ENCODE measurements at regions not wholly inside any gene's neighbourhood (a gene's known extent, or its start where the extent isn't known, plus 50 kb on each side); places are given as distances from the start of the nearest gene placed in this dataset.

DNA sequence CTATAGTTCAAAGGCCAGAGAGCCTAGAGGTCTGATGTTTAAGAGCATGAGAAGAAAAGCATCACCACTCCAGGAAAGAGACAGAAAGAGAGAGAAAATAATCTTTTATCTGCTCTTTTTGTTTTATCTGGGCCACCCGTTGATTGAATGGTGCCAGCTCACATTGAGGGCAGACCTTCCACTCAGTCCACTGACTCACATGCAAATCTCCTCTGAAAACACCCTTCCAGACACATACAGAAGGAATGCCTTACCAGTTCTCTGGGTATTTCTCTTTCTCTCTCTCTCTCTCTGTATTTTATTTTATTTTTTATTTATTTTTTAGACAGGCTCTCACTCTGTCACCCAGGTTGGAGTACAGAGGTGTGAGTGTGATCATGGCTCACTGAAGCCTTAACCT, 252.5 kb downstream of the DTHD1 start:
- H3K4me1 ChIP-seq (replicated peaks in 1 of 2; ENCODE audit: control insufficient read depth in 2 of 2, insufficient read depth in 2 of 2, low read length in 2 of 2), result no peaks in the 10 kb centered on the region
- no peak overlapping the region for H3K27ac ChIP-seq (ENCODE audit: extremely low read depth, low read depth, low read length)
- in situ Hi-C loops (cut with MboI) (no loop called here), intact Hi-C loops (cut with micrococcal nuclease) (no loop called here)
- ChIA-PET CTCF (ENCODE audit: low intra/inter-chr PET ratio) (no interaction called here), POLR2A (no interaction called here)
- H3K4me3 ChIP-seq, result no peak overlapping the region
- H4K20me1 ChIP-seq (replicated peaks; ENCODE audit: control insufficient read depth, insufficient read depth, low read length), result no peaks in the 10 kb centered on the region
- H3K9ac ChIP-seq (ENCODE audit: insufficient read depth in 1 of 2, low read depth in 2 of 2, low read length in 2 of 2), result no peak overlapping the region
- H3K79me2 ChIP-seq (ENCODE audit: control insufficient read depth, insufficient read depth, low read length), result no peaks in the 10 kb centered on the region
- FAIRE-seq, result no peak
- WGBS (ENCODE audit: insufficient coverage, low coverage, missing lambda C conversion rate), result 5% methylated on average over 1 of the region's 1 CpG
- H3K4me2 ChIP-seq (ENCODE audit: insufficient read depth, low read length), result no peak overlapping the region
- H3K9me1 ChIP-seq (ENCODE audit: control insufficient read depth, insufficient read depth, low read length), result no peaks in the 10 kb centered on the region
- BruUV-seq (replicated peaks), result no TSS peak
- H3K9me3 ChIP-seq (replicated peaks; ENCODE audit: control insufficient read depth, insufficient read depth, low read depth, low read length), result no peaks in the 10 kb centered on the region
- no peaks in the 10 kb centered on the region for H3K36me3 ChIP-seq (ENCODE audit: control insufficient read depth, insufficient read depth, low read length)
- H3K27me3 ChIP-seq (ENCODE audit: control insufficient read depth in 2 of 2, insufficient read depth in 2 of 2, low read length in 2 of 2), result no peaks in the 10 kb centered on the region
- H2AFZ ChIP-seq (ENCODE audit: low read depth, low read length), result no peak overlapping the region
- no peak for DNase-seq (ENCODE audit: extremely low read depth in 1 of 4, low spot score in 3 of 4)
- no peak for ATAC-seq
- TF ChIP-seq, protein P1, sequence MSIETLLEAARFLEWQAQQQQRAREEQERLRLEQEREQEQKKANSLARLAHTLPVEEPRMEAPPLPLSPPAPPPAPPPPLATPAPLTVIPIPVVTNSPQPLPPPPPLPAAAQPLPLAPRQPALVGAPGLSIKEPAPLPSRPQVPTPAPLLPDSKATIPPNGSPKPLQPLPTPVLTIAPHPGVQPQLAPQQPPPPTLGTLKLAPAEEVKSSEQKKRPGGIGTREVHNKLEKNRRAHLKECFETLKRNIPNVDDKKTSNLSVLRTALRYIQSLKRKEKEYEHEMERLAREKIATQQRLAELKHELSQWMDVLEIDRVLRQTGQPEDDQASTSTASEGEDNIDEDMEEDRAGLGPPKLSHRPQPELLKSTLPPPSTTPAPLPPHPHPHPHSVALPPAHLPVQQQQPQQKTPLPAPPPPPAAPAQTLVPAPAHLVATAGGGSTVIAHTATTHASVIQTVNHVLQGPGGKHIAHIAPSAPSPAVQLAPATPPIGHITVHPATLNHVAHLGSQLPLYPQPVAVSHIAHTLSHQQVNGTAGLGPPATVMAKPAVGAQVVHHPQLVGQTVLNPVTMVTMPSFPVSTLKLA (conservative IDR thresholded peaks at IDR 0.05), result no peak
- no peak for TF ChIP-seq ZNF239 (CRISPR knock-in tag; IDR thresholded peaks at IDR 0.05)
- no peak for TF ChIP-seq ZNF699 (CRISPR knock-in tag; IDR thresholded peaks at IDR 0.05; ENCODE audit: insufficient replicate concordance)
- no peak for TF ChIP-seq ZNF165 (CRISPR knock-in tag; IDR thresholded peaks at IDR 0.05; ENCODE audit: borderline replicate concordance)
- no peak for TF ChIP-seq CTBP1 (IDR thresholded peaks at IDR 0.05; ENCODE audit: borderline replicate concordance)
- TF ChIP-seq, protein P2, sequence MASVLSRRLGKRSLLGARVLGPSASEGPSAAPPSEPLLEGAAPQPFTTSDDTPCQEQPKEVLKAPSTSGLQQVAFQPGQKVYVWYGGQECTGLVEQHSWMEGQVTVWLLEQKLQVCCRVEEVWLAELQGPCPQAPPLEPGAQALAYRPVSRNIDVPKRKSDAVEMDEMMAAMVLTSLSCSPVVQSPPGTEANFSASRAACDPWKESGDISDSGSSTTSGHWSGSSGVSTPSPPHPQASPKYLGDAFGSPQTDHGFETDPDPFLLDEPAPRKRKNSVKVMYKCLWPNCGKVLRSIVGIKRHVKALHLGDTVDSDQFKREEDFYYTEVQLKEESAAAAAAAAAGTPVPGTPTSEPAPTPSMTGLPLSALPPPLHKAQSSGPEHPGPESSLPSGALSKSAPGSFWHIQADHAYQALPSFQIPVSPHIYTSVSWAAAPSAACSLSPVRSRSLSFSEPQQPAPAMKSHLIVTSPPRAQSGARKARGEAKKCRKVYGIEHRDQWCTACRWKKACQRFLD (CRISPR knock-in tag; IDR thresholded peaks at IDR 0.05), result no peak
- TF ChIP-seq PTTG1 (tag; IDR thresholded peaks at IDR 0.05; ENCODE audit: low read depth), result no peak
- TF ChIP-seq KLF6 (CRISPR knock-in tag; IDR thresholded peaks at IDR 0.05; ENCODE audit: borderline replicate concordance), result no peak
- TF ChIP-seq OTX1 (CRISPR knock-in tag; IDR thresholded peaks at IDR 0.05), result no peak
- TF ChIP-seq ASH1L (IDR thresholded peaks at IDR 0.05; ENCODE audit: borderline replicate concordance, low read depth, partially characterized antibody), result no peak
- no peak for TF ChIP-seq ZNF830 (CRISPR knock-in tag; IDR thresholded peaks at IDR 0.05)
- no peak for TF ChIP-seq RBM34 (IDR thresholded peaks at IDR 0.05; ENCODE audit: borderline replicate concordance, insufficient read depth, low read length)
- TF ChIP-seq TSC22D4 (tag; IDR thresholded peaks at IDR 0.05), result no peak
- TF ChIP-seq, protein P3, sequence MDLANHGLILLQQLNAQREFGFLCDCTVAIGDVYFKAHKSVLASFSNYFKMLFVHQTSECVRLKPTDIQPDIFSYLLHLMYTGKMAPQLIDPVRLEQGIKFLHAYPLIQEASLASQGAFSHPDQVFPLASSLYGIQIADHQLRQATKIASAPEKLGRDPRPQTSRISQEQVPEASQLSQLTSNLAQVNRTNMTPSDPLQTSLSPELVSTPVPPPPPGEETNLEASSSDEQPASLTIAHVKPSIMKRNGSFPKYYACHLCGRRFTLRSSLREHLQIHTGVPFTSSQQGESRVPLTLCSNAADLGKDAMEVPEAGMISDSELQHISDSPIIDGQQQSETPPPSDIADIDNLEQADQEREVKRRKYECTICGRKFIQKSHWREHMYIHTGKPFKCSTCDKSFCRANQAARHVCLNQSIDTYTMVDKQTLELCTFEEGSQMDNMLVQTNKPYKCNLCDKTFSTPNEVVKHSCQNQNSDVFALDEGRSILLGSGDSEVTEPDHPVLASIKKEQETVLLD (IDR thresholded peaks at IDR 0.05), result no peak
- TF ChIP-seq NFE2 (IDR thresholded peaks at IDR 0.05; ENCODE audit: low read depth), result no peak
- no peak for TF ChIP-seq FOXK1 (CRISPR knock-in tag; IDR thresholded peaks at IDR 0.05; ENCODE audit: borderline replicate concordance)
